Colonic mucosa (tissue), 4 donors: ENCODE measurements at regions not wholly inside any gene's neighbourhood (a gene's known extent, or its start where the extent isn't known, plus 50 kb on each side); places are given as distances from the start of the nearest gene placed in this dataset.

Experiments used
- DNase-seq: peaks from one replicate; pipeline ENCODE4 v3.0.0-alpha.2; 2020
- H3K27ac ChIP-seq: fragments of 200-600 bp; one replicate; pipeline ENCODE4 v1.8.0; 2021
- H3K27me3 ChIP-seq: fragments of 200-600 bp; one replicate; pipeline ENCODE4 v1.8.0; 2021
- H3K36me3 ChIP-seq: fragments of 200-600 bp; one replicate; pipeline ENCODE4 v1.8.0; 2021
- H3K4me1 ChIP-seq: fragments of 200-600 bp; one replicate; pipeline ENCODE4 v1.8.0; 2021; ENCODE audit warnings: mild to moderate bottlenecking
- H3K4me3 ChIP-seq: fragments of 200-600 bp; one replicate; pipeline ENCODE4 v1.8.0; 2021
- H3K9ac ChIP-seq, 2 donors: one replicate each; pipeline ENCODE4 v1.7.0; 2013; ENCODE audit warnings: control low read depth in 2 of 2, low read depth in 2 of 2, low read length in 2 of 2
- H3K9me3 ChIP-seq: fragments of 200-600 bp; one replicate; pipeline ENCODE4 v1.8.0; 2021
- intact Hi-C: fragments of 100-400 bp; cut with DNase I; formaldehyde crosslinking; loops from one replicate; pipeline ENCODE4 v1.14.1; 2022
- TF ChIP-seq, protein P1 (sequence below): fragments of 200-600 bp; IDR thresholded peaks from one replicate; pipeline ENCODE4 v1.8.0; 2022; ENCODE audit warnings: antibody characterized with exemption, mild to moderate bottlenecking
- donor health status: healthy.
- donor health status: DM: no; HTN: no; CAD: no.
- donor health status: DM: no; HTN: no; CAD: no.

GRCh38 chr1:108057541-108057940, 92.6 kb upstream of the VAV3 start:
- TF ChIP-seq, protein P1, sequence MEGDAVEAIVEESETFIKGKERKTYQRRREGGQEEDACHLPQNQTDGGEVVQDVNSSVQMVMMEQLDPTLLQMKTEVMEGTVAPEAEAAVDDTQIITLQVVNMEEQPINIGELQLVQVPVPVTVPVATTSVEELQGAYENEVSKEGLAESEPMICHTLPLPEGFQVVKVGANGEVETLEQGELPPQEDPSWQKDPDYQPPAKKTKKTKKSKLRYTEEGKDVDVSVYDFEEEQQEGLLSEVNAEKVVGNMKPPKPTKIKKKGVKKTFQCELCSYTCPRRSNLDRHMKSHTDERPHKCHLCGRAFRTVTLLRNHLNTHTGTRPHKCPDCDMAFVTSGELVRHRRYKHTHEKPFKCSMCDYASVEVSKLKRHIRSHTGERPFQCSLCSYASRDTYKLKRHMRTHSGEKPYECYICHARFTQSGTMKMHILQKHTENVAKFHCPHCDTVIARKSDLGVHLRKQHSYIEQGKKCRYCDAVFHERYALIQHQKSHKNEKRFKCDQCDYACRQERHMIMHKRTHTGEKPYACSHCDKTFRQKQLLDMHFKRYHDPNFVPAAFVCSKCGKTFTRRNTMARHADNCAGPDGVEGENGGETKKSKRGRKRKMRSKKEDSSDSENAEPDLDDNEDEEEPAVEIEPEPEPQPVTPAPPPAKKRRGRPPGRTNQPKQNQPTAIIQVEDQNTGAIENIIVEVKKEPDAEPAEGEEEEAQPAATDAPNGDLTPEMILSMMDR, result no peak
- Histone ChIP-seq H3K4me3 (no peak overlapping the region), H3K36me3 (no peaks in the 10 kb centered on the region), H3K9ac (no peak overlapping the region), H3K27ac (no peak overlapping the region), H3K4me1 (no peaks in the 10 kb centered on the region), H3K27me3 (no peaks in the 10 kb centered on the region), H3K9me3 (no peaks in the 10 kb centered on the region)
- intact Hi-C loops, result no loop called here
- DNase-seq, result peak; percentile 35

DNA sequence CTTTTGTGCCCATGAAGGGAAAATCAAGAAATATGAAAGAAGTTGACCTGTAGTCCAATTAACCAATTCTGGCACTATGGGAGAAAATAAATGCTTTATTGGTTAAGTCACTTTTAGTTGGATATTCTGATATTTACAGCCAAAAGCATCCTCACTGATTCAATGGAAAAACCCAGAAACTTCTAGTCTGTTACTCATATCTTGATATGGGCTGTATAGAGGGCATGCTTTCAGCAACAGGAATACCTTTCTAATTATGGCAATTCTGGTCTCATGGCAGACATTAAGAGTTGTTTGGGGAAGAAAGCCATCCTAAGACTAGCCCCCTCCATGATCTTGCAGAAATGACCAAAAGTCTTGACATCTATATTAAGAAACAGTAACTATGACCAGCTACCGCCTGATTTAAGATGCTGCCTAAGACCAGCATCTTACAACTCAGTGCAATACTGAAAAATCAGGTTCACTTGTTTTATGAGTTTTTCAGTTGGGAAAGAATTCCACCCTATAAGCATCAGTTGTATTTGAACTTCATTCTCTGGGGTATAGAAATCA, 91.5 kb upstream of the VAV3 start:
- intact Hi-C loops, result no loop called here
- H3K27me3 ChIP-seq, result no peaks in the 10 kb centered on the region
- TF ChIP-seq, protein P1, result no peak

DNA sequence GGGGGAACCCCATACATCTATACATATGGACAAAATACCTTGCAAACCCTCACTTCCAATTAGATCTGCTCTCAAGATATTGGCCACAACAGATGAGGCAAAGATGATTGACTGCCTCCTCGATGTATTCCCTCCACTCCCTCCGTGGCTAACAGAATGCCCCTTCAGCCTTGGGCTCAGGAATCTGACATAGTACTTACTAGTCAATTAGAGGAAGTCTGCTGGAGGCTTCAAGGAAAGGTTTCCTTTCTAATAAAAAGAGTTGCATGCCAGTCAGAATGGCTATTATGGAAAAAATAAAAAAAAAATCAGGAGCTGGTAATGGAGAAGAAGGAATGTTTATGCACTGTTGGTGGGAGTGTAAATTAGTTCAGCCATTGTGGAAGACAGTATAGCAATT, 90.4 kb upstream of the VAV3 start:
- Histone ChIP-seq H3K9me3 (no peaks in the 10 kb centered on the region), H3K4me3 (no peak overlapping the region), H3K9ac (no peak overlapping the region), H3K27ac (no peak overlapping the region), H3K36me3 (no peaks in the 10 kb centered on the region), H3K4me1 (no peaks in the 10 kb centered on the region), H3K27me3 (no peaks in the 10 kb centered on the region)
- intact Hi-C loops, result no loop called here
- TF ChIP-seq, protein P1, result no peak
- no peak for DNase-seq

More for the DNA sequence above, 91.5 kb upstream of the VAV3 start:
- Histone ChIP-seq H3K36me3 (no peaks in the 10 kb centered on the region), H3K4me3 (no peak overlapping the region), H3K4me1 (no peaks in the 10 kb centered on the region), H3K9ac (no peak overlapping the region), H3K27ac (no peak overlapping the region), H3K9me3 (no peaks in the 10 kb centered on the region)
- DNase-seq, result no peak

DNA sequence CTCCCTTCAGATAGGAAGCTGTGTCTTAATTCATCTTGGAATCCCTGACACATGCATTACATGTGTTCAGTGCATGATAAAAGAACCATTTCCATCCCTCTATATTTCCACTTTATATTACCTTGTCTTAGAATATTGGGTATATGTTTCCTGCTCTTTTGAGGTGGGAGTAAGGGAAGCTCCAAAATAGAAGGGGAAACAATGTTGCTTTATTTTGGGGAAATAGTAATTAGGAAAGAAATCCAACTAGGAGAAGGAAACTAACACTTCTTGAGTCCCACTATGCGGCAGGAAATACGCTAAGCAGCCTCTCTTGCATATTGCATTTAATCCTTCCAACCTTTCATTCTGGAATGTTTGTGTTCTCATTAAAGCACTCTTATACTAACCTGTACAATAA, 89.4 kb upstream of the VAV3 start:
- Histone ChIP-seq H3K27ac (no peak overlapping the region), H3K27me3 (no peaks in the 10 kb centered on the region), H3K4me1 (no peaks in the 10 kb centered on the region), H3K9ac (no peak overlapping the region), H3K4me3 (no peak overlapping the region), H3K9me3 (no peaks in the 10 kb centered on the region), H3K36me3 (no peaks in the 10 kb centered on the region)
- intact Hi-C loops, result no loop called here
- no peak for DNase-seq
- TF ChIP-seq, protein P1, result no peak

- no peaks in the 10 kb centered on the region for H3K36me3 ChIP-seq
- TF ChIP-seq, protein P1, result no peak
- no peak overlapping the region for H3K27ac ChIP-seq
- no peak for DNase-seq
- H3K4me1 ChIP-seq, result no peaks in the 10 kb centered on the region
- no peak overlapping the region for H3K9ac ChIP-seq
- intact Hi-C loops, result no loop called here
- no peak overlapping the region for H3K4me3 ChIP-seq
- H3K27me3 ChIP-seq, result no peaks in the 10 kb centered on the region
- H3K9me3 ChIP-seq, result no peaks in the 10 kb centered on the region
These were observed 88.5 kb upstream of the VAV3 start for GRCh38 chr1:108053270-108054013.
